Stimulated activated CD8-positive, alpha-beta memory T cell treated with anti-CD3 and anti-CD28 coated beads, Interleukin-2, amount 100 ng/mL, for 1 hour (primary cell): ENCODE measurements at regions not wholly inside any gene's neighbourhood (a gene's known extent, or its start where the extent isn't known, plus 50 kb on each side); places are given as distances from the start of the nearest gene placed in this dataset.
"Not testable (repeated sequence)": the region's sequence is repeated elsewhere in the genome, so short reads cannot be mapped to it uniquely, and the experiment has no call there.

Experiments
- DNase-seq, 2 donors: peaks; one replicate each; pipeline ENCODE4 v3.0.0-alpha.2; 2020; ENCODE audit warnings: low read depth in 2 of 2

- DNase-seq = not testable (repeated sequence)
These were observed 463.2 kb downstream of the SQOR start for GRCh38 chr15:46098006-46098405.

GRCh38 chr15:46110755-46111154 lies 475.9 kb downstream of the SQOR start:
- DNase-seq = no peak

GRCh38 chr15:46111730-46112129 lies 476.9 kb downstream of the SQOR start:
- DNase-seq = no peak

- no peak for DNase-seq
These were observed 482.2 kb downstream of the SQOR start for GRCh38 chr15:46117071-46117470.

GRCh38 chr15:46120713-46121112 lies 485.9 kb downstream of the SQOR start:
- no peak for DNase-seq

- DNase-seq = no peak
These were observed 486.6 kb downstream of the SQOR start for GRCh38 chr15:46121441-46121840.

- no peak for DNase-seq
These were observed 491.8 kb downstream of the SQOR start for GRCh38 chr15:46126581-46126980.

- DNase-seq = no peak
These were observed 492.6 kb downstream of the SQOR start for GRCh38 chr15:46127361-46127874.

GRCh38 chr15:46129145-46129544 lies 494.3 kb downstream of the SQOR start:
- no peak for DNase-seq

- DNase-seq = no peak
These were observed 497.0 kb downstream of the SQOR start for GRCh38 chr15:46131876-46132275.

- DNase-seq = no peak
These were observed 502.6 kb downstream of the SQOR start for GRCh38 chr15:46137443-46137842.

GRCh38 chr15:46146002-46146401 lies 511.2 kb downstream of the SQOR start:
- no peak for DNase-seq

- DNase-seq = no peak
These were observed 512.1 kb downstream of the SQOR start for GRCh38 chr15:46146915-46147314.

- no peak for DNase-seq
These were observed 517.0 kb downstream of the SQOR start for GRCh38 chr15:46151786-46152185.

- DNase-seq = no peak
These were observed 531.9 kb downstream of the SQOR start for GRCh38 chr15:46166750-46167149.

- no peak for DNase-seq
These were observed 535.5 kb downstream of the SQOR start for GRCh38 chr15:46170326-46170725.

GRCh38 chr15:46174122-46174521 lies 539.3 kb downstream of the SQOR start:
- DNase-seq = no peak

GRCh38 chr15:46177219-46177618 lies 542.4 kb downstream of the SQOR start:
- DNase-seq = no peak

- DNase-seq = no peak
These were observed 543.3 kb downstream of the SQOR start for GRCh38 chr15:46178138-46178537.

- DNase-seq = no peak
These were observed 572.5 kb downstream of the SQOR start for GRCh38 chr15:46207341-46207740.

- DNase-seq = no peak
These were observed 578.7 kb downstream of the SQOR start for GRCh38 chr15:46213551-46213950.

- DNase-seq = no peak
These were observed 588.0 kb downstream of the SQOR start for GRCh38 chr15:46222826-46223225.

- no peak for DNase-seq
These were observed 594.4 kb downstream of the SQOR start for GRCh38 chr15:46229263-46229662.

GRCh38 chr15:46231786-46232185 lies 597.0 kb downstream of the SQOR start:
- DNase-seq = no peak

GRCh38 chr15:46232471-46232870 lies 597.6 kb downstream of the SQOR start:
- no peak for DNase-seq
